ENCODE measurements at regions not wholly inside any gene's neighbourhood (a gene's known extent, or its start where the extent isn't known, plus 50 kb on each side); places are given as distances from the start of the nearest gene placed in this dataset.

GRCh38 chr1:183704131-183704530, 51.0 kb upstream of the APOBEC4 start:
- no peak for TF ChIP-seq CTCF (optimal IDR thresholded peaks at IDR 0.05 in 1 of 3, IDR thresholded peaks at IDR 0.05 in 1 of 3, conservative IDR thresholded peaks at IDR 0.05 in 1 of 3; ENCODE audit: extremely low read depth in 1 of 3, insufficient read depth in 2 of 3, low read length in 3 of 3)
- TF ChIP-seq EZH2 (IDR thresholded peaks at IDR 0.05; ENCODE audit: low read length): no peak

Measured in keratinocyte (primary cell).